ENCODE measurements at regions not wholly inside any gene's neighbourhood (a gene's known extent, or its start where the extent isn't known, plus 50 kb on each side); places are given as distances from the start of the nearest gene placed in this dataset.

DNA sequence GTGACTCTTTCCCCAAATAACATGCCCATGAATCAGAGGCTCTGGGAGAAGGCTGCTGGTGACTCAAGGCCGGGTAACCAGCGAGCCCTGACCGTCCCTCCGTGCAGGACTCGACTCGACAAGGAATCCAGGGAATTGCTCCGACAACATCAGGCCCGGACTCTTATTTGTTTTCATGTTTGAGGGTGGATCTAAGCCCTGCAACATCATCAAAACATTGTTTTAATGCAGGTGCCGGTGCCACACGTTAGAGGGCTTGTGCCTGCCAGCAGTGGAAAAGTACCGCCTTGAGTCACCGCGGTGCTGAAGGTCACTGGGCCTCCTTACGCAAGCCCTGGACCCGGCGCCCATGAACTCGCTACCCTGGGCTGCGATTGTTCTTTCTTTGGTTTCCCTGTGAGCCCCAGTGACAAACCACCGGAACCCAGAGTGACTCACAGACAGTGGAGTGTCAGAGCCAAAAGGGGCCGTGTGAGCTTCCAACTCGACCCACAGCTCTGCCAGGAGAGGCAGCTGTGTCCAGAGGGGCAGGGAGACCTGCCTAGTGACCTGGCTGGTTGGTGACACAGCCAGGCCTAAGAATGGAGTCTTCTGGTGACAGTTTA is 139.4 kb upstream of the SHH start:
- H4K20me1 ChIP-seq (ENCODE audit: insufficient read depth, low read length): no peaks in the 10 kb centered on the region
- H2BK120ac ChIP-seq (ENCODE audit: low read depth, low read length): peak overlapping the region; percentile 35
- H3K18ac ChIP-seq (ENCODE audit: low read depth, low read length): peak overlapping the region; percentile 25
- no peaks in the 10 kb centered on the region for H3K36me3 ChIP-seq (ENCODE audit: control insufficient read depth, insufficient read depth, low read length)
- no peaks in the 10 kb centered on the region for H3K79me1 ChIP-seq (ENCODE audit: low read depth in 1 of 2, low read length in 2 of 2)
- peak overlapping the region; percentile 82 for H2BK5ac ChIP-seq (ENCODE audit: low read depth, low read length, poor library complexity, severe bottlenecking)
- peak overlapping the region; percentile 80 for H4K91ac ChIP-seq (ENCODE audit: insufficient read depth, low read depth, low read length)
- H3K9me3 ChIP-seq (ENCODE audit: control insufficient read depth, insufficient read depth, low read length): peaks cover 16% of the 10 kb centered on the region
- H2AK5ac ChIP-seq (ENCODE audit: low read depth, low read length): no peak overlapping the region
- 0 out of 3 replicates have a peak overlapping the region, but pooled peaks have one; percentile 30 for H2BK15ac ChIP-seq (ENCODE audit: low read depth, low read length)
- H2BK20ac ChIP-seq (ENCODE audit: low read depth, low read length): peak overlapping the region; percentile 43; the same call in 1 of the 2 replicates
- ChIA-PET CTCF (no interaction called here), POLR2A (ENCODE audit: unreplicated experiment) (no interaction called here)
- no peak for TF ChIP-seq CHD1 (IDR thresholded peaks at IDR 0.05; ENCODE audit: low read depth, low read length)
- no peak for TF ChIP-seq SMC3 (IDR thresholded peaks at IDR 0.05; ENCODE audit: low read depth, low read length)
- no peak for TF ChIP-seq POLR2A (IDR thresholded peaks at IDR 0.05; ENCODE audit: low read depth, low read length)
- TF ChIP-seq USF2 (IDR thresholded peaks at IDR 0.05; ENCODE audit: low read depth, low read length): no peak
- peak; percentile 6; the same call in 1 of the 2 replicates for TF ChIP-seq FOS (IDR thresholded peaks at IDR 0.05; ENCODE audit: low read depth, low read length)
- no peak for TF ChIP-seq RAD21 (IDR thresholded peaks at IDR 0.05; ENCODE audit: low read length)
- peak; percentile 81 for TF ChIP-seq CEBPB (IDR thresholded peaks at IDR 0.05; ENCODE audit: low read depth, low read length)
- TF ChIP-seq MAFK (IDR thresholded peaks at IDR 0.05; ENCODE audit: low read depth, low read length): no peak
- DNase-seq (peak; percentile 86), ATAC-seq (ENCODE audit: low read depth) (peak; percentile 86)
- H3K9me1 ChIP-seq (ENCODE audit: insufficient read depth, low read length): no peaks in the 10 kb centered on the region
- BruUV-seq (replicated peaks): no TSS peak
- H4K8ac ChIP-seq (ENCODE audit: low read depth in 2 of 2, low read length in 2 of 2): peak overlapping the region; percentile 82 to 91
- H3K4ac ChIP-seq (ENCODE audit: low read depth, low read length): peak overlapping the region; percentile 81
- intact Hi-C loops (cut with micrococcal nuclease) (no loop called here), in situ Hi-C loops (cut with MboI; ENCODE audit: low sequenced_read_pairs) (no loop called here), dilution Hi-C loops (cut with HindIII; ENCODE audit: low sequenced_read_pairs, unreplicated experiment) (no loop called here)
- H3K27me3 ChIP-seq (ENCODE audit: control insufficient read depth, insufficient read depth, low read length): no peaks in the 10 kb centered on the region
- H3K4me3 ChIP-seq (ENCODE audit: insufficient read depth, low read depth, low read length): no peak overlapping the region
- WGBS, 2 experiments (ENCODE audit: extremely low coverage in 2 of 2, insufficient read length in 1 of 2): 48% methylated on average over 8 of the region's 21 CpGs; no CpG with 5 or more reads in 1 of the 2 experiments
- peak overlapping the region; percentile 48 for H2AK9ac ChIP-seq (replicated peaks; ENCODE audit: low read depth, low read length, poor library complexity)
- H3K27ac ChIP-seq (ENCODE audit: insufficient read depth, low read length): peak overlapping the region; percentile 79
- peak overlapping the region; percentile 51 for H3K4me2 ChIP-seq (ENCODE audit: low read depth, low read length)
- peaks cover 4% of the 10 kb centered on the region for H3K4me1 ChIP-seq (ENCODE audit: control insufficient read depth, insufficient read depth, low read length)
- peak overlapping the region; percentile 12; the same call in 1 of the 2 replicates for H4K5ac ChIP-seq (ENCODE audit: low read depth, low read length)
- H3K56ac ChIP-seq (ENCODE audit: extremely low read depth, insufficient read depth, low read length): no peak overlapping the region
- H3K9ac ChIP-seq (ENCODE audit: low read depth, low read length): 0 out of 2 replicates have a peak overlapping the region, but pooled peaks have one; percentile 19
- H3K23ac ChIP-seq (ENCODE audit: low read depth, low read length): no peak overlapping the region; the same call in 1 of the 2 replicates
- H2AFZ ChIP-seq (replicated peaks; ENCODE audit: low read length, poor library complexity): peak overlapping the region; percentile 9
- H3K14ac ChIP-seq (replicated peaks; ENCODE audit: low read depth, low read length): no peak overlapping the region
